IMR-90 (cell line): ENCODE measurements at regions not wholly inside any gene's neighbourhood (a gene's known extent, or its start where the extent isn't known, plus 50 kb on each side); places are given as distances from the start of the nearest gene placed in this dataset.

Experiments
- ATAC-seq: fragments of 200-7000 bp; cut with Tn5 transposase; 2 replicates; pipeline ENCODE4 v1.9.1; 2020; ENCODE audit warnings: low read depth, mild to moderate bottlenecking, moderate library complexity
- BruUV-seq: library from RNA; stranded (reverse); fragments of 400-500 nt; replicated peaks from 2 replicates; lab custom pipeline; 2021; lab: Mats Ljungman, UMichigan
- CTCF ChIA-PET: fragments of 300-600 bp; formaldehyde crosslinking; extraction: SDS; loops from one replicate; lab custom pipeline; 2021; ENCODE audit warnings: antibody characterized with exemption; lab: Yijun Ruan, JAX
- POLR2A ChIA-PET: fragments of 300-600 bp; sonication (Branson Sonifier 250); formaldehyde crosslinking; loops from one replicate; lab custom pipeline; 2022; ENCODE audit warnings: antibody characterized with exemption; ENCODE audit not compliant: unreplicated experiment; lab: Charles Lee
- DNase-seq: peaks from one replicate; pipeline ENCODE4 v3.0.0; 2013
- H2AFZ ChIP-seq: replicated peaks from 2 replicates; pipeline ENCODE3; 2013; ENCODE audit warnings: low read length, mild to moderate bottlenecking; ENCODE audit not compliant: poor library complexity
- H2AK5ac ChIP-seq: 2 replicates; pipeline ENCODE4 v1.6.1; 2013; ENCODE audit warnings: low read depth, low read length, inconsistent platforms
- H2AK9ac ChIP-seq: replicated peaks from 2 replicates; pipeline ENCODE3; 2013; ENCODE audit warnings: mild to moderate bottlenecking, low read depth, low read length, moderate library complexity; ENCODE audit not compliant: poor library complexity
- H2BK120ac ChIP-seq: 2 replicates; pipeline ENCODE4 v1.6.1; 2013; ENCODE audit warnings: low read depth, low read length, inconsistent platforms
- H2BK15ac ChIP-seq: 3 replicates; pipeline ENCODE4 v1.6.1; 2013; ENCODE audit warnings: low read depth, low read length, inconsistent platforms
- H2BK20ac ChIP-seq: 2 replicates; pipeline ENCODE4 v1.6.1; 2013; ENCODE audit warnings: low read depth, mild to moderate bottlenecking, inconsistent platforms, low read length, moderate library complexity
- H2BK5ac ChIP-seq: 2 replicates; pipeline ENCODE4 v1.6.1; 2013; ENCODE audit warnings: mild to moderate bottlenecking, low read depth, low read length, inconsistent platforms; ENCODE audit not compliant: poor library complexity, severe bottlenecking
- H3K14ac ChIP-seq: replicated peaks from 2 replicates; pipeline ENCODE4 v1.6.1; 2013; ENCODE audit warnings: low read depth, low read length, inconsistent platforms
- H3K18ac ChIP-seq: 2 replicates; pipeline ENCODE4 v1.6.1; 2013; ENCODE audit warnings: low read depth, low read length, control low read depth
- H3K23ac ChIP-seq: 2 replicates; pipeline ENCODE4 v1.6.1; 2013; ENCODE audit warnings: low read depth, low read length, inconsistent platforms
- H3K27ac ChIP-seq: 2 replicates; pipeline ENCODE4 v1.5.1; 2013; ENCODE audit warnings: mild to moderate bottlenecking, control low read depth, low read length; ENCODE audit not compliant: insufficient read depth
- H3K27me3 ChIP-seq: 2 replicates; pipeline ENCODE4 v1.6.1; 2013; ENCODE audit warnings: low read length; ENCODE audit not compliant: control insufficient read depth, insufficient read depth
- H3K36me3 ChIP-seq: 2 replicates; pipeline ENCODE4 v1.6.1; 2013; ENCODE audit warnings: low read length, mixed read lengths; ENCODE audit not compliant: control insufficient read depth, insufficient read depth
- H3K4ac ChIP-seq: 2 replicates; pipeline ENCODE4 v1.6.1; 2013; ENCODE audit warnings: low read depth, low read length, inconsistent platforms
- H3K4me1 ChIP-seq: 2 replicates; pipeline ENCODE4 v1.6.1; 2013; ENCODE audit warnings: low read length, mixed read lengths; ENCODE audit not compliant: control insufficient read depth, insufficient read depth
- H3K4me2 ChIP-seq: 2 replicates; pipeline ENCODE4 v1.6.1; 2013; ENCODE audit warnings: low read depth, mild to moderate bottlenecking, control low read depth, low read length, moderate library complexity
- H3K4me3 ChIP-seq: 2 replicates; pipeline ENCODE4 v1.5.1; 2013; ENCODE audit warnings: low read depth, mild to moderate bottlenecking, control low read depth, low read length, moderate library complexity; ENCODE audit not compliant: insufficient read depth
- H3K56ac ChIP-seq: 2 replicates; pipeline ENCODE4 v1.6.1; 2013; ENCODE audit warnings: low read length, inconsistent platforms; ENCODE audit not compliant: insufficient read depth; ENCODE audit errors: extremely low read depth
- H3K79me1 ChIP-seq, 2 experiments: 2 replicates each; pipeline ENCODE4 v1.6.1; 2013; ENCODE audit warnings: low read length in 2 of 2, inconsistent platforms in 1 of 2, low read depth in 1 of 2
- H3K9ac ChIP-seq: 2 replicates; pipeline ENCODE4 v1.6.1; 2013; ENCODE audit warnings: low read depth, low read length, control low read depth
- H3K9me1 ChIP-seq: 2 replicates; pipeline ENCODE4 v1.6.1; 2013; ENCODE audit warnings: low read length, inconsistent platforms; ENCODE audit not compliant: insufficient read depth
- H3K9me3 ChIP-seq: 2 replicates; pipeline ENCODE4 v1.6.1; 2013; ENCODE audit warnings: low read length; ENCODE audit not compliant: control insufficient read depth, insufficient read depth
- H4K20me1 ChIP-seq: 2 replicates; pipeline ENCODE4 v1.6.1; 2013; ENCODE audit warnings: low read length, inconsistent platforms; ENCODE audit not compliant: insufficient read depth
- H4K5ac ChIP-seq: 2 replicates; pipeline ENCODE4 v1.6.1; 2013; ENCODE audit warnings: mild to moderate bottlenecking, low read depth, low read length, control low read depth
- H4K8ac ChIP-seq, 2 experiments: 2 replicates each; pipeline ENCODE4 v1.6.1; 2013; ENCODE audit warnings: low read depth in 2 of 2, low read length in 2 of 2, control low read depth in 1 of 2, inconsistent platforms in 1 of 2
- H4K91ac ChIP-seq: 2 replicates; pipeline ENCODE4 v1.6.1; 2013; ENCODE audit warnings: low read depth, low read length, inconsistent platforms; ENCODE audit not compliant: insufficient read depth
- CEBPB ChIP-seq: IDR thresholded peaks from 2 replicates; pipeline ENCODE4 v1.6.1; 2012; ENCODE audit warnings: low read depth, low read length, improper control_type of control experiment
- CTCF ChIP-seq: conservative IDR thresholded peaks from 2 replicates; pipeline ENCODE4 v1.5.1; 2012; ENCODE audit warnings: mild to moderate bottlenecking, low read depth, low read length, improper control_type of control experiment
- FOS ChIP-seq: fragments of 150-350 bp; IDR thresholded peaks from 2 replicates; pipeline ENCODE4 v1.6.1; 2016; ENCODE audit warnings: low read depth, low read length
- MXI1 ChIP-seq: IDR thresholded peaks from 2 replicates; pipeline ENCODE4 v1.6.1; 2012; ENCODE audit warnings: low read depth, mild to moderate bottlenecking, low read length, moderate library complexity, borderline replicate concordance
- RCOR1 ChIP-seq: IDR thresholded peaks from 2 replicates; pipeline ENCODE4 v1.6.1; 2012; ENCODE audit warnings: mild to moderate bottlenecking, low read length, improper control_type of control experiment; ENCODE audit not compliant: insufficient replicate concordance
- SMC3 ChIP-seq: fragments of 150-350 bp; IDR thresholded peaks from 2 replicates; pipeline ENCODE4 v1.6.1; 2016; ENCODE audit warnings: low read depth, mild to moderate bottlenecking, antibody characterized with exemption, low read length, moderate library complexity
- USF2 ChIP-seq: fragments of 150-350 bp; IDR thresholded peaks from 2 replicates; pipeline ENCODE4 v1.6.1; 2017; ENCODE audit warnings: mild to moderate bottlenecking, antibody characterized with exemption, low read length, low read depth
- WGBS, 2 experiments: methylation state at CpG; one replicate each; pipeline versions ENCODE4 v1.1.5 to v1.1.7; 2013; ENCODE audit warnings: missing lambda C conversion rate in 2 of 2; ENCODE audit not compliant: insufficient read length in 1 of 2; ENCODE audit errors: extremely low coverage in 2 of 2; 5-methylcytosine and 5-hydroxymethylcytosine counted together
- dilution Hi-C: fragments of 300-500 bp; cut with HindIII; formaldehyde crosslinking; loops from one replicate; pipeline ENCODE4 v1.14.3; 2018; ENCODE audit warnings: low sequenced_read_pairs; ENCODE audit not compliant: unreplicated experiment
- in situ Hi-C: fragments of 300-500 bp; cut with MboI; formaldehyde crosslinking; loops from 3 replicates; pipeline ENCODE4 v1.14.3; 2019; ENCODE audit warnings: low sequenced_read_pairs, inconsistent platforms, mixed read lengths
- intact Hi-C: fragments of 100-400 bp; cut with micrococcal nuclease; formaldehyde crosslinking; loops from 2 replicates; pipeline ENCODE4 v1.10.0; 2022

GRCh38 chr10:78985973-78986818, 82.6 kb upstream of the ZMIZ1 start:
- no peak overlapping the region for H3K4me2 ChIP-seq
- H4K8ac ChIP-seq, result peak overlapping the region in 1 of 2 experiments; percentile 67; a peak in 1 of 4 replicates
- H4K20me1 ChIP-seq, result no peaks in the 10 kb centered on the region
- peak overlapping the region; percentile 57; the same call in 1 of the 2 replicates for H3K18ac ChIP-seq
- TF ChIP-seq SMC3 (no peak), FOS (no peak), CTCF (no peak), CEBPB (peak; percentile 89), RCOR1 (no peak), MXI1 (no peak), USF2 (no peak)
- H2BK5ac ChIP-seq, result no peak overlapping the region
- peaks cover 7% of the 10 kb centered on the region; the same call in 1 of the 2 replicates for H3K27me3 ChIP-seq
- H3K4me3 ChIP-seq, result no peak overlapping the region
- WGBS, 2 experiments, result 59% methylated on average over 5 of the region's 8 CpGs; no CpG with 5 or more reads in 1 of the 2 experiments
- no peak overlapping the region for H3K9ac ChIP-seq
- peaks cover 11% of the 10 kb centered on the region for H3K4me1 ChIP-seq
- intact Hi-C loops (no loop called here), in situ Hi-C loops (no loop called here), dilution Hi-C loops (no loop called here)
- no peak overlapping the region for H3K56ac ChIP-seq
- H4K5ac ChIP-seq, result peak overlapping the region; percentile 30; the same call in 1 of the 2 replicates
- peak overlapping the region; percentile 58 for H2BK120ac ChIP-seq
- DNase-seq, result peak; percentile 31
- peak overlapping the region; percentile 82 for H3K14ac ChIP-seq
- no peak overlapping the region for H3K27ac ChIP-seq
- no peaks in the 10 kb centered on the region for H3K36me3 ChIP-seq
- 0 out of 2 replicates have a peak overlapping the region, but pooled peaks have one; percentile 21 for H4K91ac ChIP-seq
- peak overlapping the region; percentile 80; the same call in 1 of the 2 replicates for H2BK20ac ChIP-seq
- peak overlapping the region; percentile 60; the same call in 1 of the 2 replicates for H3K4ac ChIP-seq
- POLR2A ChIA-PET, result no interaction called here
- no TSS peak for BruUV-seq
- H2AK5ac ChIP-seq, result peak overlapping the region; percentile 63
- peak overlapping the region; percentile 60; the same call in 1 of the 2 replicates for H3K23ac ChIP-seq
- CTCF ChIA-PET, result no interaction called here
- no peak; the same call in none of the 2 replicates for ATAC-seq
- H2AFZ ChIP-seq, result peak overlapping the region; percentile 28
- peak overlapping the region; percentile 63; the same call in 2 of the 3 replicates for H2BK15ac ChIP-seq
- H2AK9ac ChIP-seq, result no peak overlapping the region
- H3K9me1 ChIP-seq, result peaks cover 7% of the 10 kb centered on the region
- no peaks in the 10 kb centered on the region for H3K79me1 ChIP-seq
- H3K9me3 ChIP-seq, result peaks cover 3% of the 10 kb centered on the region
